Activated CD8-positive, alpha-beta T cell treated with anti-CD3 and anti-CD28 coated beads, Interleukin-2, amount 10 ng/mL, durations not matched to agents 7 days and 5 days (primary cell): ENCODE measurements at regions not wholly inside any gene's neighbourhood (a gene's known extent, or its start where the extent isn't known, plus 50 kb on each side); places are given as distances from the start of the nearest gene placed in this dataset.
"Not testable (repeated sequence)": the region's sequence is repeated elsewhere in the genome, so short reads cannot be mapped to it uniquely, and the experiment has no call there.

Experiments
- ATAC-seq: fragments of 150-1000 bp; cut with Tn5 transposase; one replicate; pipeline ENCODE4 v1.10.0; 2021; ENCODE audit warnings: moderate library complexity
- CTCF ChIA-PET: fragments of 350-600 bp; sonication (Branson Sonifier 250); formaldehyde crosslinking; loops from one replicate; lab custom pipeline; 2021; ENCODE audit warnings: antibody characterized with exemption; lab: Charles Lee
- POLR2A ChIA-PET: fragments of 350-600 bp; sonication (Branson Sonifier 250); formaldehyde crosslinking; loops from one replicate; lab custom pipeline; 2021; ENCODE audit warnings: antibody characterized with exemption; lab: Charles Lee
- DNase-seq: peaks from one replicate; pipeline ENCODE4 v3.0.0-alpha.2; 2020
- H3K27ac Mint-ChIP-seq: one replicate; pipeline ENCODE4 v1.8.0; 2021; ENCODE audit warnings: mild to moderate bottlenecking, mixed read lengths
- H3K27me3 Mint-ChIP-seq: one replicate; pipeline ENCODE4 v1.8.0; 2021; ENCODE audit warnings: low read depth, mixed read lengths
- H3K36me3 Mint-ChIP-seq: one replicate; pipeline ENCODE4 v1.8.0; 2021; ENCODE audit warnings: low read depth, mixed read lengths
- H3K4me1 Mint-ChIP-seq: one replicate; pipeline ENCODE4 v1.8.0; 2021; ENCODE audit warnings: low read depth, mixed read lengths
- H3K4me3 Mint-ChIP-seq: one replicate; pipeline ENCODE4 v1.8.0; 2021; ENCODE audit warnings: mild to moderate bottlenecking, mixed read lengths
- H3K9me3 Mint-ChIP-seq: one replicate; pipeline ENCODE4 v1.8.0; 2022; ENCODE audit warnings: mixed read lengths; ENCODE audit not compliant: insufficient read depth

DNA sequence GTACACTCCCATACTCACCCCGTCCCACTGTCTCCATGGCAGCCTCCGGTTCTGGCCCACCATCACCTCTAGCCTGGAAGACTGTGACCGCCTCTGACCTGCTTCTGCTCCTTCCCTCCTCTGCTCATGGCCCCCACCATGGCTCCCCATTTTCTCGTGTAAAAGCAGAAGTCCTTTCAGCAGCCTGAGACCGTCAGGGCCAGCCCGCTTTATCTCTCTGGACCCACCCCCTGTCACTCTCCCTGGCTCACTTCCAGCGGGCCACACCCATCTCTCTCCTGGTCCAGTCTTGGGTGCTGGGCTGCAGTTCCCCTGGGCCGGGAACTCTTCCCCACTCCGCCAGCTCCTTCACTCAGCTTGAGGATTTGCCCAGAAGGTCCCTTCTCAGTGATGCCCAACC lies 96.0 kb upstream of the RUFY1 start:
- no peak for DNase-seq
- H3K9me3 Mint-ChIP-seq = peaks cover 10% of the 10 kb centered on the region
- ChIA-PET POLR2A (no interaction called here), CTCF (no interaction called here)
- no peaks in the 10 kb centered on the region for H3K36me3 Mint-ChIP-seq
- no peak overlapping the region for H3K4me3 Mint-ChIP-seq
- H3K4me1 Mint-ChIP-seq = peaks cover 7% of the 10 kb centered on the region
- ATAC-seq = no peak
- H3K27me3 Mint-ChIP-seq = no peaks in the 10 kb centered on the region
- H3K27ac Mint-ChIP-seq = no peak overlapping the region

DNA sequence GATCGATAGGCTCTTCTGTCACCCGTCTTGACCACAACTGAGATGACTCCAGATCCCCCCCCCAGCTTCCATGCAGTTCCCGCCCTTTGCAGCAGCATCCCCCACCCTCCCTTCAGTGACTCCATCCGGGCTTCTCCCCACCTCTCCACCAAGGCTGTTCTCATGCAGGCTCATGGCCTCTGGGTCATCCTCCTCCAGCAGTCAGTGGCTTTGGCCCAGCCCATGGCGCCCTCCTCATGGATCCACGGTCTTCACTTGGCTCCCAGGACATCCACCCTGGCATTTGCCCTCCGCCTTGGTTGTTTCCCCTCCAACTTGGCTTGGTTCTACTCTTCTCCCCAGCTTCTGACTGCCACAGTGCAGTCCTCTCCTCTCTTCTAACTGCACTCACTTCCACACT lies 96.7 kb upstream of the RUFY1 start:
- Mint-ChIP-seq H3K27ac (no peak overlapping the region), H3K27me3 (no peaks in the 10 kb centered on the region), H3K36me3 (no peaks in the 10 kb centered on the region), H3K4me3 (no peak overlapping the region), H3K9me3 (peaks cover 10% of the 10 kb centered on the region), H3K4me1 (peaks cover 7% of the 10 kb centered on the region)
- ATAC-seq (no peak), DNase-seq (no peak)
- POLR2A ChIA-PET = no interaction called here
- CTCF ChIA-PET = no interaction called here

DNA sequence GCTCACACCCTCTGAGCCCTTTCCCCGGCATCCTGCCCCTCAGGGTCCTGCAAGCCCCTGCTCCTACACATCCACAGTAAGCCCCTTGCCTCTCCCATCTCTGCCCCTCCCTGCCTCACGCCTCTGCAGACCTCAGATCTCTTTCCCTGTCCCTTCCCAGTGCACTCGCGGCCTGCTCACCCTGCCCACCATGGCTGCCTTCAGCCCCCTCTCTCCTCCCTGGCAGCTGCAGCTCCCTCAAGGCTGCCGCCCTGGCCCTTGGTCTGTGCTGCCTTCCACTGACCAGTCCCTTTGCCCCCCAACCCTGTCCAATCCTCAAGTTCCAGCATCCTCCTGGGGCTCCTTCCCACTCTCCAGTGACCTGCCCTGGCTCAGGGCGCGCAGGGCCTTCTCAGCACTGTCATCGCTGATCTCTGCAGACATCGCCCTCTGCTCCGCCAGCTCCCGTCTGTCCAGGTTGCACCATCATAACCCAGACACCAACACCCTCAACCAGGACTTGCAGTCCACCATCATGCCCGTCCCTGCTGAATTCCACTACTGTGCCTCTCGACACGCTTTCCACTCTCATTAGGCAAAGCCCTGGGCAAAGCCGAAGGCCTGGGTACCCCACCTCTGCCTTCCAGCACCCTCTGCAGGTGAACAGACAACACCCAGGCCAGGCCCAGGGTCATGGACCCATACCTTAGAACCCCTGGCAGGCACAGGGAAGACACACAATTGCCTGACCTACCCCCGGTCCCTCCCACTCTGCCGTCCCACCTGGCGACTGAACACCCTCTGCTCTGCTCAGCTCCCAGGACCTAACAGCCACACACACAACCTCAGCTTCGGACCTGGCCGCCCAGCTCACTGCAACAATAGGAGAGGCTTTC lies 97.8 kb upstream of the RUFY1 start:
- DNase-seq (no peak), ATAC-seq (no peak)
- peaks cover 10% of the 10 kb centered on the region for H3K9me3 Mint-ChIP-seq
- H3K36me3 Mint-ChIP-seq = no peaks in the 10 kb centered on the region
- ChIA-PET POLR2A (no interaction called here), CTCF (no interaction called here)
- H3K27me3 Mint-ChIP-seq = no peaks in the 10 kb centered on the region
- H3K27ac Mint-ChIP-seq = no peak overlapping the region
- no peak overlapping the region for H3K4me3 Mint-ChIP-seq
- peaks cover 7% of the 10 kb centered on the region for H3K4me1 Mint-ChIP-seq

- H3K27ac Mint-ChIP-seq = no peak overlapping the region
- H3K4me3 Mint-ChIP-seq = no peak overlapping the region
- H3K4me1 Mint-ChIP-seq = peaks cover 7% of the 10 kb centered on the region
- POLR2A ChIA-PET = no interaction called here
- H3K27me3 Mint-ChIP-seq = no peaks in the 10 kb centered on the region
- no peak for ATAC-seq
- H3K9me3 Mint-ChIP-seq = peaks cover 10% of the 10 kb centered on the region
- no peak for DNase-seq
- CTCF ChIA-PET = no interaction called here
- no peaks in the 10 kb centered on the region for H3K36me3 Mint-ChIP-seq
Measured at GRCh38 chr5:179451828-179452196, 98.5 kb upstream of the RUFY1 start.

DNA sequence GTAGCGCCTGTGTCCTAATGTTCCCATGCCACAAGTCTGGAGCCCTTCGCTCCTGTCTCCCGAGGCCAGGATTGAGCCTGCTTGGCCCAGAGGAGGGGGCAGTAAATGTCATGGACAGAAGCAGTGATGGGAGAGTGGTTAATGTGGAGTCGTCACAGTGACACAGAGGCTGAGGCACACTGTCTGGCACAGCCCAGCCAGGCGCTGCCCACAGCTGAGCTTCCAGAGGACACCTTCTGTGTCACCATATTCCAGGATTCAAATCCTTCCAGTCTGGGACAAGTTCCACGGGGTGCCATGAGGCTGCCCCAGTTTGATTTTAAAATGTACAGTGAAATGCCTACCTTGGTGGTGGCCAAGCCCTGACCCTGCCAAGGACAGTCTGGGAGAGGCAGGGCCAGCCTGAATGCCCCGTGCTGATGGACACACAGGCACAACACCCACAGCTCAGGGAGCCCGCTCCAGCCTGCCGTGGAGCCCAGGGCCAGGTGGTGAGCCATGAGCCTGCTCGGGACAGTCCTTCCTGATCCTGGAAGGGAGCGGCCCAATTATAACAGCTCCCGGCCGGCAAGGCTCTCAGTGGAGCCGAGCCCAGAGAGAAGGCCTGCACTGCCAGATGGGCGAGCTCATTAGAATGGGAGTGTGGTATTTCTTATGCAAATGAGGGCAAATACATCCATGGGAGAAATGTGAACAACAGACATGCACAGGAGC lies 99.1 kb upstream of the RUFY1 start:
- DNase-seq (no peak), ATAC-seq (no peak)
- POLR2A ChIA-PET = no interaction called here
- Mint-ChIP-seq H3K9me3 (peaks cover 6% of the 10 kb centered on the region), H3K36me3 (no peaks in the 10 kb centered on the region), H3K4me1 (peaks cover 5% of the 10 kb centered on the region), H3K4me3 (no peak overlapping the region), H3K27ac (no peak overlapping the region), H3K27me3 (no peaks in the 10 kb centered on the region)
- CTCF ChIA-PET = no interaction called here

GRCh38 chr5:179449950-179450349 lies 100.4 kb upstream of the RUFY1 start:
- H3K27ac Mint-ChIP-seq, H3K4me1 Mint-ChIP-seq, H3K27me3 Mint-ChIP-seq, CTCF ChIA-PET, DNase-seq, POLR2A ChIA-PET, H3K9me3 Mint-ChIP-seq, H3K4me3 Mint-ChIP-seq, ATAC-seq, H3K36me3 Mint-ChIP-seq: not testable (repeated sequence)

- H3K27ac Mint-ChIP-seq, H3K4me1 Mint-ChIP-seq, H3K36me3 Mint-ChIP-seq, POLR2A ChIA-PET, CTCF ChIA-PET, H3K27me3 Mint-ChIP-seq, H3K9me3 Mint-ChIP-seq, H3K4me3 Mint-ChIP-seq, DNase-seq, ATAC-seq: not testable (repeated sequence)
Measured at GRCh38 chr5:179448282-179448681, 102.1 kb upstream of the RUFY1 start.

GRCh38 chr5:179442289-179442688 lies 97.0 kb upstream of the ADAMTS2 start:
- ATAC-seq = not testable (repeated sequence)

GRCh38 chr5:179439181-179439985 lies 94.1 kb upstream of the ADAMTS2 start:
- POLR2A ChIA-PET = no interaction called here
- Mint-ChIP-seq H3K27ac (no peak overlapping the region), H3K27me3 (no peaks in the 10 kb centered on the region), H3K4me3 (no peak overlapping the region), H3K4me1 (no peaks in the 10 kb centered on the region), H3K9me3 (peaks cover under 1% of the 10 kb centered on the region), H3K36me3 (no peaks in the 10 kb centered on the region)
- no peak for ATAC-seq
- no peak for DNase-seq
- CTCF ChIA-PET = no interaction called here

More at GRCh38 chr5:179442289-179442688, 97.0 kb upstream of the ADAMTS2 start:
- H3K4me3 Mint-ChIP-seq, DNase-seq, POLR2A ChIA-PET, H3K27ac Mint-ChIP-seq, H3K27me3 Mint-ChIP-seq, H3K4me1 Mint-ChIP-seq, CTCF ChIA-PET, H3K36me3 Mint-ChIP-seq, H3K9me3 Mint-ChIP-seq: not testable (repeated sequence)

DNA sequence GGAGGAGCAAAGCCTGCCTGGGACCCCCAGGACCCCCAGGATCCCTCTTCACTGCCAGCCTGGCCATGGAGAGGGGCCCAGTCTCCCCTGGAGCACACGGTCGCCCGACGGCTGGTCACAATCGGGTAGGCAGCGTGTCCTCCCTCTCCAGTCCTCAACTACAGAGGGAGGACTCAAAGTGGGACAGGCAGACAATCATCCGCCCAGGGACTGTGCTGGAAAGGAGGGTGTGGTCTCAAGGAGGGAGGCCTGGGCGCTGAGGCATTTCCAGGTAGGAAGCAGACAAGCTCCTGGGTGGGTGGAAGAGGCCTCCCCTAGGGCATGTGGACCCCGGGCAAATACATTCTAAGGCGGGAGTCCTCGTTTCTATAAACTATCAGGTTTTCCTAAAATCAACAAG lies 93.2 kb upstream of the ADAMTS2 start:
- H3K27me3 Mint-ChIP-seq = no peaks in the 10 kb centered on the region
- no peaks in the 10 kb centered on the region for H3K4me1 Mint-ChIP-seq
- H3K4me3 Mint-ChIP-seq = no peak overlapping the region
- DNase-seq (no peak), ATAC-seq (no peak)
- CTCF ChIA-PET = no interaction called here
- H3K9me3 Mint-ChIP-seq = peaks cover 4% of the 10 kb centered on the region
- no peaks in the 10 kb centered on the region for H3K36me3 Mint-ChIP-seq
- H3K27ac Mint-ChIP-seq = no peak overlapping the region
- POLR2A ChIA-PET = no interaction called here

- Mint-ChIP-seq H3K4me3 (no peak overlapping the region), H3K27me3 (no peaks in the 10 kb centered on the region), H3K9me3 (peaks cover 6% of the 10 kb centered on the region), H3K27ac (no peak overlapping the region), H3K36me3 (no peaks in the 10 kb centered on the region), H3K4me1 (no peaks in the 10 kb centered on the region)
- POLR2A ChIA-PET = no interaction called here
- CTCF ChIA-PET = no interaction called here
- ATAC-seq (no peak), DNase-seq (no peak)
Measured at GRCh38 chr5:179438011-179438441, 92.8 kb upstream of the ADAMTS2 start.
